ENCODE measurements at regions not wholly inside any gene's neighbourhood (a gene's known extent, or its start where the extent isn't known, plus 50 kb on each side); places are given as distances from the start of the nearest gene placed in this dataset.
"Not testable (repeated sequence)": the region's sequence is repeated elsewhere in the genome, so short reads cannot be mapped to it uniquely, and the experiment has no call there.

- DNase-seq = no peak
Measured at GRCh38 chr3:182143903-182144302, 432.2 kb downstream of the SOX2 start.

- no peak for DNase-seq
Measured at GRCh38 chr3:182148360-182148759, 436.6 kb downstream of the SOX2 start.

GRCh38 chr3:182149594-182149993 is 437.9 kb downstream of the SOX2 start:
- DNase-seq = no peak

GRCh38 chr3:182156326-182156725 is 444.6 kb downstream of the SOX2 start:
- DNase-seq = not testable (repeated sequence)

GRCh38 chr3:182165234-182165633 is 453.5 kb downstream of the SOX2 start:
- no peak for DNase-seq

GRCh38 chr3:182172534-182172933 is 460.8 kb downstream of the SOX2 start:
- no peak for DNase-seq

GRCh38 chr3:182178488-182179200 is 466.9 kb downstream of the SOX2 start:
- DNase-seq = no peak

GRCh38 chr3:182179631-182180030 is 467.9 kb downstream of the SOX2 start:
- no peak for DNase-seq

- no peak for DNase-seq
Measured at GRCh38 chr3:182180654-182181385, 469.1 kb downstream of the SOX2 start.

- DNase-seq = no peak
Measured at GRCh38 chr3:182182531-182182968, 470.8 kb downstream of the SOX2 start.

GRCh38 chr3:182183716-182184430 is 472.1 kb downstream of the SOX2 start:
- DNase-seq = no peak

- DNase-seq = no peak
Measured at GRCh38 chr3:182185313-182185712, 473.6 kb downstream of the SOX2 start.

GRCh38 chr3:182190056-182190455 is 478.3 kb downstream of the SOX2 start:
- DNase-seq = no peak

GRCh38 chr3:182198345-182198744 is 486.6 kb downstream of the SOX2 start:
- no peak for DNase-seq

- DNase-seq = no peak
Measured at GRCh38 chr3:182201456-182202168, 489.9 kb downstream of the SOX2 start.

GRCh38 chr3:182212479-182213076 is 500.9 kb downstream of the SOX2 start:
- no peak for DNase-seq

- DNase-seq = no peak
Measured at GRCh38 chr3:182214416-182214815, 502.7 kb downstream of the SOX2 start.

GRCh38 chr3:182215881-182216280 is 504.2 kb downstream of the SOX2 start:
- no peak for DNase-seq

- DNase-seq = no peak
Measured at GRCh38 chr3:182216311-182216970, 504.7 kb downstream of the SOX2 start.

GRCh38 chr3:182220013-182220412 is 508.3 kb downstream of the SOX2 start:
- no peak for DNase-seq

GRCh38 chr3:182220471-182220870 is 508.7 kb downstream of the SOX2 start:
- no peak for DNase-seq

- DNase-seq = no peak
Measured at GRCh38 chr3:182226995-182227394, 515.3 kb downstream of the SOX2 start.

Data from activated naive CD4-positive, alpha-beta T cell treated with anti-CD3 and anti-CD28 coated beads, Interleukin-2, amount 50 U/mL, for 16 hours (primary cell).